Peyer's patch (tissue), 4 donors: ENCODE measurements at regions not wholly inside any gene's neighbourhood (a gene's known extent, or its start where the extent isn't known, plus 50 kb on each side); places are given as distances from the start of the nearest gene placed in this dataset.

Experiments used
- CTCF ChIP-seq, 6 experiments: fragments of 450-650 bp in 4 of 6; fragments of 200-600 bp in 2 of 6; sonication (generic) in 1 of 6; IDR thresholded peaks; one replicate each; pipeline ENCODE4 v1.5.1; 2017 to 2019; ENCODE audit warnings: antibody characterized with exemption in 6 of 6, mild to moderate bottlenecking in 3 of 6, moderate library complexity in 1 of 6
- POLR2A ChIP-seq, 2 donors: fragments of 450-650 bp; IDR thresholded peaks; one replicate each; pipeline ENCODE4 v1.5.1; 2017; ENCODE audit warnings: antibody characterized with exemption in 2 of 2, mild to moderate bottlenecking in 2 of 2, moderate library complexity in 2 of 2

GRCh38 chr7:106765727-106766355 lies 99.2 kb upstream of the PIK3CG start:
- TF ChIP-seq CTCF (IDR thresholded peaks at IDR 0.05) (no peak), POLR2A (IDR thresholded peaks at IDR 0.05) (no peak)
